OCI-LY3 (cell line): ENCODE measurements at regions not wholly inside any gene's neighbourhood (a gene's known extent, or its start where the extent isn't known, plus 50 kb on each side); places are given as distances from the start of the nearest gene placed in this dataset.
"Not testable (repeated sequence)": the region's sequence is repeated elsewhere in the genome, so short reads cannot be mapped to it uniquely, and the experiment has no call there.

Experiments
- H2AFZ ChIP-seq: fragments of 200-600, 300-600 bp; shearing (Covaris generic); 2 replicates; pipeline ENCODE4 v1.6.0; 2014; ENCODE audit warnings: antibody characterized with exemption, low read depth, low read length
- H3K27ac ChIP-seq: fragments of 200-600, 300-600 bp; sonication (generic); 2 replicates; pipeline ENCODE4 v1.5.1; 2014; ENCODE audit warnings: mild to moderate bottlenecking, low read length, moderate library complexity, mixed read lengths
- H3K27me3 ChIP-seq: fragments of 200-600, 300-600 bp; sonication (generic); 2 replicates; pipeline ENCODE4 v1.6.1; 2014; ENCODE audit warnings: low read depth, low read length, mixed read lengths
- H3K36me3 ChIP-seq: fragments of 200-600, 300-600 bp; sonication (generic); replicated peaks from 2 replicates; pipeline ENCODE3; 2014; ENCODE audit warnings: low read depth, low read length, mixed read lengths
- H3K4me1 ChIP-seq: fragments of 300-600, 200-600 bp; sonication (generic); 2 replicates; pipeline ENCODE4 v1.6.1; 2014; ENCODE audit warnings: low read length, mixed read lengths
- H3K4me2 ChIP-seq: fragments of 200-600, 300-600 bp; sonication (generic); 2 replicates; pipeline ENCODE4 v1.6.1; 2014; ENCODE audit warnings: low read length, mixed read lengths
- H3K4me3 ChIP-seq: fragments of 300-600, 200-600 bp; sonication (generic); 2 replicates; pipeline ENCODE4 v1.5.1; 2014; ENCODE audit warnings: antibody characterized with exemption, mild to moderate bottlenecking, low read length, moderate library complexity
- H3K79me2 ChIP-seq: fragments of 300-600, 200-600 bp; shearing (Covaris generic); 2 replicates; pipeline ENCODE4 v1.6.1; 2014; ENCODE audit warnings: mild to moderate bottlenecking, low read length, mixed read lengths
- H3K9ac ChIP-seq: fragments of 300-600, 200-600 bp; shearing (Covaris generic); 2 replicates; pipeline ENCODE4 v1.6.0; 2014; ENCODE audit warnings: mild to moderate bottlenecking, low read length, moderate library complexity
- H3K9me3 ChIP-seq: fragments of 200-600, 300-600 bp; shearing (Covaris generic); 2 replicates; pipeline ENCODE4 v1.6.1; 2014; ENCODE audit warnings: low read length, mixed read lengths; ENCODE audit not compliant: insufficient read depth
- H4K20me1 ChIP-seq: fragments of 200-600, 300-600 bp; sonication (generic); 2 replicates; pipeline ENCODE4 v1.6.1; 2016; ENCODE audit warnings: low read length, mixed read lengths; ENCODE audit not compliant: insufficient read depth
- EZH2phosphoT487 ChIP-seq: fragments of 200-600 bp; shearing (Covaris generic); IDR thresholded peaks from 2 replicates; pipeline ENCODE4 v1.6.1; 2018; ENCODE audit warnings: antibody characterized with exemption, mixed run types, low read depth
- TF ChIP-seq, protein P1 (sequence below): fragments of 200-600, 300-600 bp; sonication (generic); IDR thresholded peaks from 2 replicates; pipeline ENCODE4 v1.5.1; 2014; ENCODE audit warnings: antibody characterized with exemption, low read length, low read depth

DNA sequence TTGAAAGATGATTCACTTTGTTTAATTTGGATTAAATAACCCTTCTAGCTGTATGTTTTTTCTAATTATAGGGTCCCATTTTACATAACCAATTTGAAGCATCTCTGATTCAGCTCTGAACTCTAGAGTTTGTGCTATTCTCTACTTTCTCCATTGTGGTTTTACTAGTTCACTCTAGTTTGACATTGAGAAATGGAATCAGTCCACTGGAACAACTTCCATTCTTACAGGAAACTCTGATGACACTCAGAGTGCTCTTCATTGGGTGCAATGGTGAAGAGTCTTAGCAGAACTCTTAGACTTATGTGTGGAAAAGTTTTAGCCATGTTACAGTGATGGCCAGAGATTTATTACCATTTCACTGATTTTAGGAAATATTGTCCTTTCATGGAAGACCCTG, 140.7 kb downstream of the DYRK2 start:
- no peak for TF ChIP-seq EZH2phosphoT487
- TF ChIP-seq, protein P1, sequence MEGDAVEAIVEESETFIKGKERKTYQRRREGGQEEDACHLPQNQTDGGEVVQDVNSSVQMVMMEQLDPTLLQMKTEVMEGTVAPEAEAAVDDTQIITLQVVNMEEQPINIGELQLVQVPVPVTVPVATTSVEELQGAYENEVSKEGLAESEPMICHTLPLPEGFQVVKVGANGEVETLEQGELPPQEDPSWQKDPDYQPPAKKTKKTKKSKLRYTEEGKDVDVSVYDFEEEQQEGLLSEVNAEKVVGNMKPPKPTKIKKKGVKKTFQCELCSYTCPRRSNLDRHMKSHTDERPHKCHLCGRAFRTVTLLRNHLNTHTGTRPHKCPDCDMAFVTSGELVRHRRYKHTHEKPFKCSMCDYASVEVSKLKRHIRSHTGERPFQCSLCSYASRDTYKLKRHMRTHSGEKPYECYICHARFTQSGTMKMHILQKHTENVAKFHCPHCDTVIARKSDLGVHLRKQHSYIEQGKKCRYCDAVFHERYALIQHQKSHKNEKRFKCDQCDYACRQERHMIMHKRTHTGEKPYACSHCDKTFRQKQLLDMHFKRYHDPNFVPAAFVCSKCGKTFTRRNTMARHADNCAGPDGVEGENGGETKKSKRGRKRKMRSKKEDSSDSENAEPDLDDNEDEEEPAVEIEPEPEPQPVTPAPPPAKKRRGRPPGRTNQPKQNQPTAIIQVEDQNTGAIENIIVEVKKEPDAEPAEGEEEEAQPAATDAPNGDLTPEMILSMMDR: no peak
- Histone ChIP-seq H3K27me3 (no peaks in the 10 kb centered on the region), H2AFZ (no peak overlapping the region), H3K4me3 (no peak overlapping the region), H3K4me1 (0 out of 2 replicates have a peak, but pooled peaks cover 3% of the 10 kb centered on the region), H4K20me1 (no peaks in the 10 kb centered on the region), H3K9ac (no peak overlapping the region), H3K9me3 (no peaks in the 10 kb centered on the region), H3K36me3 (no peaks in the 10 kb centered on the region), H3K79me2 (no peaks in the 10 kb centered on the region), H3K27ac (no peak overlapping the region), H3K4me2 (no peak overlapping the region)

DNA sequence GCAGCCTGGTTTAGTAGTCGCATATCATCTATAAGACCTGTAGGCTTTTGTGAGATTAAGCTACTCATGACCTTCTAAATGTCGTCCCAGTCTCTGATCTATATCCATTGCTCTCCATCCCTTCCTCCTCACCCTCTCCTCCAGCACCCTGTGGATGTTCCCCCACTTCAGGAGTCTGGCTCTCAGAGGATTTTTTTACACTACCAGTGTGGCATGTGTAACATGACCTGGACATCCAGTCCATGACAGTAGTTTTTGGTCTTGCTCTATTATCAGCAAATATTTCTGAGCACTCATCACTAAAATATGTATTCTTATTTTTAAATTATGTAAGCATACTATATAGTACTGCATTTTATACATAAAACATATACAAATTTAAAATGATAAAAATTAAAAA, 142.1 kb downstream of the DYRK2 start:
- no peak overlapping the region for H3K9ac ChIP-seq
- H3K4me3 ChIP-seq: no peak overlapping the region
- H4K20me1 ChIP-seq: no peaks in the 10 kb centered on the region
- 0 out of 2 replicates have a peak, but pooled peaks cover 3% of the 10 kb centered on the region for H3K4me1 ChIP-seq
- H3K27ac ChIP-seq: no peak overlapping the region
- no peak overlapping the region for H3K4me2 ChIP-seq
- no peak overlapping the region for H2AFZ ChIP-seq
- no peaks in the 10 kb centered on the region for H3K9me3 ChIP-seq
- H3K79me2 ChIP-seq: no peaks in the 10 kb centered on the region
- no peaks in the 10 kb centered on the region for H3K36me3 ChIP-seq
- H3K27me3 ChIP-seq: no peaks in the 10 kb centered on the region
- TF ChIP-seq, protein P1: no peak
- no peak for TF ChIP-seq EZH2phosphoT487

- not testable (repeated sequence) for H3K4me1 ChIP-seq, H3K9me3 ChIP-seq, H2AFZ ChIP-seq, H3K4me2 ChIP-seq, H3K9ac ChIP-seq, H3K27me3 ChIP-seq, H3K36me3 ChIP-seq, H3K4me3 ChIP-seq, H3K27ac ChIP-seq, H3K79me2 ChIP-seq, H4K20me1 ChIP-seq
Measured at GRCh38 chr12:67791362-67791761, 142.8 kb downstream of the DYRK2 start.

DNA sequence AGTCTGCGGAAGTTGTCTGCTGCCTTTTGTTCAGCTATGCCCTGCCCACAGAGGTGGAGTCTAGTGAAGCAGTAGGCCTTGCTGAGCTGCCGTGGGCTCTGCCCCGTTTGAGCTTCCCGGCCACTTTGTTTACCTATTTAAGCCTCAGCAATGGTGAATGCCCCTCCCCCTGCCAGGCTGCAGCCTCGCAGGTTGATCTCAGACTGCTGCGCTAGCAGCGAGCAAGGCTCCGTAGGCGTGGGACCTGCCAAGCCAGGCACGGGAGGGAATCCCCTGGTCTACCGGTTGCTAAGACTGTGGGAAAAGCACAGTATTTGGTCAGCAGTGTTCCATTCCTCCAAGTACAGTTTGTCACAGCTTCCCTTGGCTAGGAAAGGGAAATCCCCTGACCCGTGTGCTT, 143.6 kb downstream of the DYRK2 start:
- Histone ChIP-seq H3K27me3 (0 out of 2 replicates have a peak, but pooled peaks cover 2% of the 10 kb centered on the region), H3K4me3 (no peak overlapping the region), H3K27ac (no peak overlapping the region), H4K20me1 (no peaks in the 10 kb centered on the region), H3K9ac (no peak overlapping the region), H3K79me2 (no peaks in the 10 kb centered on the region), H3K4me1 (no peaks in the 10 kb centered on the region), H2AFZ (no peak overlapping the region), H3K36me3 (no peaks in the 10 kb centered on the region), H3K4me2 (no peak overlapping the region), H3K9me3 (no peaks in the 10 kb centered on the region)
- TF ChIP-seq, protein P1: no peak
- no peak for TF ChIP-seq EZH2phosphoT487

DNA sequence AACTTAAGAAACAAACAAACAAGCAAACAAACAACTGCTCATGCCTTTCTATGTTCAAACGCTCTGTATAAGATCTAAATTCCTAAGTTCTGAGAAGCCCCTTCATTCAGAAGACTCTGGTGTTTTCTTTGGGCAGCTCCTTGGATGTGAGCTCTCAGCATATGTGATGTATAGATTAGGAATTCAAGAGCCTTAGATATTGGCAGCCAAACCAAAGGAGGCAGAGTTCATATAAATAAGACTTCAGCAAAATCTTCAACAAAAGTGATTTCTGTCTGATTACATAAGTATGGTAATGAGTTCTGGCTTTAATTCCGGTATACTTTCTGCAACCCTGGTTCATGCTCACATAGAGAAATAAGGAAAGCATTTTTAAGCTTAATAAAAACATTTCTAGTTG, 145.6 kb downstream of the DYRK2 start:
- no peaks in the 10 kb centered on the region for H3K36me3 ChIP-seq
- H3K4me3 ChIP-seq: no peak overlapping the region
- H4K20me1 ChIP-seq: no peaks in the 10 kb centered on the region
- H3K27ac ChIP-seq: no peak overlapping the region
- no peak overlapping the region for H3K9ac ChIP-seq
- 0 out of 2 replicates have a peak, but pooled peaks cover 4% of the 10 kb centered on the region for H3K27me3 ChIP-seq
- H3K4me2 ChIP-seq: no peak overlapping the region
- no peaks in the 10 kb centered on the region for H3K9me3 ChIP-seq
- H3K79me2 ChIP-seq: no peaks in the 10 kb centered on the region
- no peak overlapping the region for H2AFZ ChIP-seq
- no peaks in the 10 kb centered on the region for H3K4me1 ChIP-seq
- no peak for TF ChIP-seq EZH2phosphoT487
- TF ChIP-seq, protein P1: no peak
